WERI-Rb-1 (cell line): ENCODE measurements at regions not wholly inside any gene's neighbourhood (a gene's known extent, or its start where the extent isn't known, plus 50 kb on each side); places are given as distances from the start of the nearest gene placed in this dataset.

Source experiments
- DNase-seq: peaks from one replicate; pipeline ENCODE4 v3.0.0-alpha.2; 2020
- H3K27ac ChIP-seq: fragments of 250-450 bp; sonication (Bioruptor Pico); 2 replicates; pipeline ENCODE4 v1.5.1; 2020; ENCODE audit warnings: mild to moderate bottlenecking, moderate library complexity
- H3K27me3 ChIP-seq: fragments of 250-450 bp; sonication (Bioruptor Pico); 2 replicates; pipeline ENCODE4 v1.5.1; 2021; ENCODE audit warnings: mild to moderate bottlenecking, low read depth, moderate library complexity; ENCODE audit not compliant: insufficient read depth, severe bottlenecking
- H3K36me3 ChIP-seq: fragments of 250-450 bp; sonication (Bioruptor Pico); 2 replicates; pipeline ENCODE4 v1.5.1; 2020; ENCODE audit warnings: mild to moderate bottlenecking, moderate library complexity
- H3K4me3 ChIP-seq: 2 replicates; pipeline ENCODE4 v1.5.1; 2011; ENCODE audit warnings: low read depth, mild to moderate bottlenecking, control low read depth, low read length
- H3K9me3 ChIP-seq: fragments of 250-450 bp; sonication (Bioruptor Pico); 2 replicates; pipeline ENCODE4 v1.5.1; 2021; ENCODE audit warnings: mild to moderate bottlenecking, moderate library complexity; ENCODE audit not compliant: severe bottlenecking
- TF ChIP-seq, protein P1 (sequence below): IDR thresholded peaks from 2 replicates; pipeline ENCODE4 v1.5.1; 2011; ENCODE audit warnings: low read depth, mild to moderate bottlenecking, control low read depth, inconsistent platforms, low read length

DNA sequence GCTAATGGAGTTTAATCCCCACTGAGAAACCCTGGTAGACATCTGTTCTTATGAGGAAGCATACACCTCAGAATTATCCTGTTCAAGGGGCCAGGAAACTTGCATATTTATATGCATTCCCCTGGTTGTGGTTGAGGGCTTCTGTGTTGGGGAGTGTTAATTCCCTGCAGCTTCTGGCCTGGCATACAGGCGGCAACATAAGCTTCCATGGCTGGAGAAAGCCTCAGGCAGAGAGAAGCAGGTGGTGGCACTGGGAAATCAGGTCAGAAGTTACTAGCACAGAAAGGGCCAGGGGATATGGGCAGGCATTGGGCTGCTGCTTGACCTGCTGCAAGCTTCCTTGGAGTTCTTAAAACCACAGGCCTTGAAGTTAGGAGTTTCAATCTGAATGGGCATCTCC lies 166.1 kb upstream of the SEMA6A start:
- Histone ChIP-seq H3K4me3 (no peak overlapping the region), H3K9me3 (peaks cover 3% of the 10 kb centered on the region), H3K27me3 (no peaks in the 10 kb centered on the region), H3K36me3 (no peaks in the 10 kb centered on the region), H3K27ac (peak overlapping the region; percentile 26; the same call in 1 of the 2 replicates)
- peak; percentile 14 for DNase-seq
- TF ChIP-seq, protein P1, sequence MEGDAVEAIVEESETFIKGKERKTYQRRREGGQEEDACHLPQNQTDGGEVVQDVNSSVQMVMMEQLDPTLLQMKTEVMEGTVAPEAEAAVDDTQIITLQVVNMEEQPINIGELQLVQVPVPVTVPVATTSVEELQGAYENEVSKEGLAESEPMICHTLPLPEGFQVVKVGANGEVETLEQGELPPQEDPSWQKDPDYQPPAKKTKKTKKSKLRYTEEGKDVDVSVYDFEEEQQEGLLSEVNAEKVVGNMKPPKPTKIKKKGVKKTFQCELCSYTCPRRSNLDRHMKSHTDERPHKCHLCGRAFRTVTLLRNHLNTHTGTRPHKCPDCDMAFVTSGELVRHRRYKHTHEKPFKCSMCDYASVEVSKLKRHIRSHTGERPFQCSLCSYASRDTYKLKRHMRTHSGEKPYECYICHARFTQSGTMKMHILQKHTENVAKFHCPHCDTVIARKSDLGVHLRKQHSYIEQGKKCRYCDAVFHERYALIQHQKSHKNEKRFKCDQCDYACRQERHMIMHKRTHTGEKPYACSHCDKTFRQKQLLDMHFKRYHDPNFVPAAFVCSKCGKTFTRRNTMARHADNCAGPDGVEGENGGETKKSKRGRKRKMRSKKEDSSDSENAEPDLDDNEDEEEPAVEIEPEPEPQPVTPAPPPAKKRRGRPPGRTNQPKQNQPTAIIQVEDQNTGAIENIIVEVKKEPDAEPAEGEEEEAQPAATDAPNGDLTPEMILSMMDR = no peak

DNA sequence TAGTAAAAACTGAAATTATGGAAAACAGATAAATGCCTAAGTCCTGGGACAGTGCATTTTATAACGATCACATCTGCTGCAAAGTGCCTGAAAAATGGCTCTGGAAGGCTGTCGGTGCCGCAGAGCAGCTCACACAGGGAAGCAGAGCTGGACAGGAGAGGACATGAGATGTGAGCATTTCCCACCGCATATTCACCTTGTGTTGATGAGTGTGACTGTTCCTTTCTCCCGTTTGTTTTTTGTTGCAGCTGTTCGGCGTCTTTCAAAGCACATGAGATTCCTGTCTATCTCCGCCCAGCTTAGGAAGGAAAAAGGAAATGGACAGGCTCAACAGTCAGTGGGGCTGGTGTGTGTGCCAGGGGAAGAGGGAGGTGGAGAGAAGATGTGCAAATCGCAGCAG lies 164.9 kb upstream of the SEMA6A start:
- Histone ChIP-seq H3K4me3 (no peak overlapping the region), H3K36me3 (no peaks in the 10 kb centered on the region), H3K27ac (no peak overlapping the region), H3K9me3 (peaks cover 3% of the 10 kb centered on the region), H3K27me3 (no peaks in the 10 kb centered on the region)
- TF ChIP-seq, protein P1 = no peak
- no peak for DNase-seq

DNA sequence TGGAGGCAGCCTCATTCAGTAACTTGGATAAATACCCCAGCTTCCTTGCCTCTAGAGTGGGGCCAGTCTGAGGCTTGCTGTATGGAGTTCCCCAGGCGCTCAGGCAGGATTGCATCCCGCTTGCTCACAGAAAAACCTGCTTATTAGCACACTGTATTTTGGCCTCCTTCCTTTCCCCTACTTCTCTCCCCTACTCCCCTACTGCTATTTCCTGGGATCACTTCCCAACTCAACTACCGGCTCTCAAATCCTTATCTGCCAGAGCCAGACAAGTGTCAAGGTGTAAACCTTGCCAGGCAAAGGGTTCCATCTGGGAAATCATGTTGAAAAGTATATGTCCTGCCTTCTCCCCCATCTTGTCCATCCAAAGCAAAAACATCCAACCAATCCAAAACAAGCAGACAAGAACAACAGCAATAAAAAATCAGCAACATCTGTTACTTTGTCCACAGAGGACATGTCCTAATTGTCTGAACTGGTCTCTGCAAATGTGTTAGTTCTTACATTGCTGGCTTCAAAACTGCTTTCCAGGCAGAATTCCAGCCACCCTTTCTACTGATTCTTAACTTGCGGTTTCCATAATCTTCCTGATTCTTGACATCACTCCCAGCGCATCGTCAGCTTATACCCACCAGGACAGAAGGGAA lies 164.1 kb upstream of the SEMA6A start:
- Histone ChIP-seq H3K27me3 (no peaks in the 10 kb centered on the region), H3K36me3 (no peaks in the 10 kb centered on the region), H3K4me3 (no peak overlapping the region), H3K9me3 (peaks cover under 1% of the 10 kb centered on the region), H3K27ac (no peak overlapping the region)
- DNase-seq = no peak
- TF ChIP-seq, protein P1 = no peak

DNA sequence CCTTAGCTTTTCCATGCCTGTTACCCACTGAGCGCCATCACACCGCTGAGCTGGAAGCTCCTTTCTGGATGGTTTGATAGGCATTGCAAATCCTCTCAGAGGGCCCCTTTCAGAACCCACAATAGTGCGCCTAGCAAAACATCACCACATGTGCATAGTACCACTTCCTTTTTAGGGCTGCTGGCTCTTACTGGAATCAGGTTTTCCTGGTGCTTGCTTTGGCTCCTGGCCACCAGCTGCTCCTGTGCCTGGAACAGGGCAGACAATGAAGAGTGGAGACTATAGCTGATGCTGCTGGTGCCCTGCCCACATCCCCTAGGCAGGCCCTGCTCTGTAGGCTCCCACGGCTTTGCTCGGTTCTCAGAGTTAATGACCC lies 163.6 kb upstream of the SEMA6A start:
- DNase-seq = no peak
- no peaks in the 10 kb centered on the region for H3K36me3 ChIP-seq
- TF ChIP-seq, protein P1 = no peak
- no peak overlapping the region for H3K27ac ChIP-seq
- no peak overlapping the region for H3K4me3 ChIP-seq
- no peaks in the 10 kb centered on the region for H3K9me3 ChIP-seq
- H3K27me3 ChIP-seq = no peaks in the 10 kb centered on the region

DNA sequence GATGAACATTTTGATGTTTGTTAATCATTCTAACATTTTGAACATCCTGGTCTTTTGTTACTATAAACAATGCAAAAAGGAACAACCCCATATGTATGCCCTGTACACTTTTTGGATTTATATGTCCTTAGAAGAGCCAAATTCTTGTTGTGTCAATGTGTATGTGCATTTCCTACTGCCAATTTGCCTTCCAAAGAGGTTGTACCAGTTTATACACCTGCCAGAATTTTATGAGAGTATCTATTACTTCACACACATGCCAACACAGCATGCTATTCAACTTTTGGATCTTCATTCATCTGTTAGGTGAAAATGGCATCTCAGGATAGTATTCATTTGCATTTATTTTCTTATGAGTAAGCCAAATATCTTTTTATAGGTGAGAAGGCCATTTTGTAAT lies 162.0 kb upstream of the SEMA6A start:
- no peak for DNase-seq
- Histone ChIP-seq H3K27ac (no peak overlapping the region), H3K9me3 (no peaks in the 10 kb centered on the region), H3K27me3 (no peaks in the 10 kb centered on the region), H3K4me3 (no peak overlapping the region), H3K36me3 (no peaks in the 10 kb centered on the region)
- TF ChIP-seq, protein P1 = no peak
